HG02981 (cell line): ENCODE measurements at regions not wholly inside any gene's neighbourhood (a gene's known extent, or its start where the extent isn't known, plus 50 kb on each side); places are given as distances from the start of the nearest gene placed in this dataset.

ENCODE experiments used
- ATAC-seq: cut with Tn5 transposase; IDR thresholded peaks from one replicate; pipeline ENCODE4 v1.9.1; 2021; ENCODE audit warnings: mild to moderate bottlenecking, moderate library complexity; ENCODE audit not compliant: unreplicated experiment

DNA sequence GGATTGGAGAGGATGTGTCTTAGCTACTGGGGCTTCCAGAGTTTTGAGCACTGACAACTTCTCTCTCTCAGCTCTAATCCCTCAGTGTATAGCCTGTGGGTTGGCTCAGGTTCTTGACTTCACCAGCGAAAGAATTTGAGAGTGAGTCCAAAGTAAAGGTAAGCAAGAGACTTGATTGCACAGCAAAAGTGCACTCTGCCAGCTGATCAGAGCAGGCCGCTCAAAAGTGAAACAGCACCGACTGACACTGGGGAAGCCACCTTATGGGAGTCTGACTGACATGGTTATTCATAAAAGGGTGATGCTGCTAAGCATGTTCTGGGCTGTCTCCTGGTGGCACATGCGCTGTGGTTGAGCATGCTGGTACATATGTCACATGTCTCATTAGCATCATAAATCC is 389.5 kb downstream of the CBLN4 start:
- ATAC-seq, result no peak

GRCh38 chr20:55614220-55614757 is 391.0 kb downstream of the CBLN4 start:
- ATAC-seq, result no peak

DNA sequence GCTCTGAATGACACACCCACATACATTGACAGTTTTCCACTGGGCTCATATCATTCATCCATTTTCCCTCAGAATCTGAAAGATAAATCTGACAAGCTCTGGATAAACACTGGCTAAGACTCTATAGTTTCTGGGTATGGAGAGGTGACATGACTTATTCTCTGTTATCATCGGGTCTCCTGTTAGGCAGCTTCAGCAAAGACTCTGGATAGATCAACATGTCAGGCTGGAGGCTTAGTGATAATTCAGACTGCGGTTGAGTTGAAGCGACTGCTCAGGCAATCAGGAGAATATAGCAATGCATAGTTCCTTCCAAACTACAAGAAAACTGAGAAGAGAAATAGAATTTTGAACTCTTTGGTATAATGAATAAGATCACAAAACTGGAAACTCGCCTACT is 394.6 kb downstream of the CBLN4 start:
- ATAC-seq, result no peak

GRCh38 chr20:55605594-55605993 is 399.7 kb downstream of the CBLN4 start:
- no peak for ATAC-seq

- ATAC-seq, result no peak
Observed at GRCh38 chr20:55597526-55597925, 407.8 kb downstream of the CBLN4 start.

GRCh38 chr20:55596431-55596830 is 408.9 kb downstream of the CBLN4 start:
- no peak for ATAC-seq

GRCh38 chr20:55592866-55593265 is 412.5 kb downstream of the CBLN4 start:
- no peak for ATAC-seq

GRCh38 chr20:55586610-55587009 is 418.7 kb downstream of the CBLN4 start:
- no peak for ATAC-seq

- no peak for ATAC-seq
Observed at GRCh38 chr20:55584964-55585363, 420.4 kb downstream of the CBLN4 start.

- ATAC-seq, result no peak
Observed at GRCh38 chr20:55584307-55584706, 421.0 kb downstream of the CBLN4 start.

GRCh38 chr20:55583036-55583435 is 422.3 kb downstream of the CBLN4 start:
- ATAC-seq, result no peak

DNA sequence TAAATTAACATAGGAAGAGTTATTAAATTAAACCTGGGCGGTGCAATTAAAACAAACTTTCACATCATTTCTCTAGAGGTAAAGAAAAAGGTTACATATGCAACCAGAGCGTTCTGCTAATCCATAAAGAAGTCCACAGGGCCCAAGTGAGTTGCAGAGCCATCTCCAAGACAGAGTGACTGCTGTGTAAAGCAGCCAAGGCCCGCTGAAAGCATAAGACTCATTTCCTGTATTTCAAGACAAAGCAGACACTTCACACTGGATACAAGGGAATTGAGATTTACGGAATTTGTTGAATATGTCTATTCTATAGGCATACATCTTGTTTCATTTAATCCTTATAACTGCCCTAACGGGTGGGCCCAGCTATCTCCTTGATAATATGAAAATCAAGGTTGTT is 422.8 kb downstream of the CBLN4 start:
- no peak for ATAC-seq

- ATAC-seq, result no peak
Observed at GRCh38 chr20:55581519-55581918, 423.8 kb downstream of the CBLN4 start.

DNA sequence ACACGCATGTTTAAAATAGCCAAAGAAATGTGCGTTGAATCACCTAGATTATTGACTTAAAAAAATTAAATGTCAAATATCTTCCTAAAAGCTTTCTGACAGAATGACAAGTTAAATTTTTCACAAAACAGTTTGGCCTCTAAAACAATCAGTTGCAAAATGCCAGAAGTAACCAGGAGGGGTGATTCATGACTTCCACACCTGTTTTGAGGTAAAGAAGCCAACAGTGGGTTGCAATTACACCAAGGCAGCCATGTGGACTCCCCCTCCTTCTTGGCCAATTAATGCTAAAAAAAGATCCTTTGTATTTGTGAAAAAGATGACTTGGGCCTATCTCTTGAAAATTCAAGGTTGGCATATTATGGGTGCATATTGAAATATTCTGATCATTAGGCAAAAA is 424.8 kb downstream of the CBLN4 start:
- no peak for ATAC-seq

DNA sequence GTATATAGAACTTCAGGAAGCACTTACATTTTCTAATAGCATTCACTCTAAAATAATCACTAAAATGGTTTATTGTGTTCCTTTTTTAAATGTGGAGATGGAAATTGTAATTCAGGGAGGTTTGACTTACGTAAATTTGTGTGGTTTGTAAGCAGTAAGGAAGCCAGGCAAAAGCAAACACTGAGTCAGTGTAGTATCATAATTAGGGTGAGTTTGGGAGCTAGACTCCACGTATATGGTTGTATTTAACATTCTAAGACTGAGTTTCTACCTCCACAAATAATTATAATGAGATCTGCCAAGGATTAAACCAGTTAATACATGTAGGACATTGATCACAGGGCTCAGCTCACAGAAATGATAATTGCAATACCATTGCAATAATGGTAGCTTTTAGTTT is 425.5 kb downstream of the CBLN4 start:
- ATAC-seq, result no peak

DNA sequence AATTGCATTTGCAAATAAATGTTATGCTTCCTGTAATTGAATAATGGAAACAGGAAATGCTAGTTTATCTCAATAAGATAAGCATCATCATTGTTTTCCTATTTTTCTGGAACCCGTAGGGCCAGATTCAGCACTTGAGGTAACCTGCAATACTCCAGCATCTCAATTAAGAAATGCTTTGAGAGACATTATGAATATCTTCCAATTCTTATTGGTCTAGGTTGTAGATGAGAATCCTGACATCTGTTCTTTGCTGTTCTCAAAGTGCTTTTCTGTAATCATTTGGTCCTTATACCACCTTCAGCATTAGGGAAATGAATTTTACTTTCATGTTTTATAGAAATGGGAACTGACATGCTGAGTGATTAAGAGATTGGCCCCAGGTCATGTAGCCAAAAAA is 428.3 kb downstream of the CBLN4 start:
- ATAC-seq, result no peak

GRCh38 chr20:55569084-55569483 is 436.2 kb downstream of the CBLN4 start:
- ATAC-seq, result no peak

- no peak for ATAC-seq
Observed at GRCh38 chr20:55567826-55568225, 437.5 kb downstream of the CBLN4 start.

GRCh38 chr20:55565096-55565773 is 440.1 kb downstream of the CBLN4 start:
- ATAC-seq, result no peak

GRCh38 chr20:55561259-55561658 is 444.1 kb downstream of the CBLN4 start:
- no peak for ATAC-seq

- no peak for ATAC-seq
Observed at GRCh38 chr20:55557191-55557590, 448.1 kb downstream of the CBLN4 start.

DNA sequence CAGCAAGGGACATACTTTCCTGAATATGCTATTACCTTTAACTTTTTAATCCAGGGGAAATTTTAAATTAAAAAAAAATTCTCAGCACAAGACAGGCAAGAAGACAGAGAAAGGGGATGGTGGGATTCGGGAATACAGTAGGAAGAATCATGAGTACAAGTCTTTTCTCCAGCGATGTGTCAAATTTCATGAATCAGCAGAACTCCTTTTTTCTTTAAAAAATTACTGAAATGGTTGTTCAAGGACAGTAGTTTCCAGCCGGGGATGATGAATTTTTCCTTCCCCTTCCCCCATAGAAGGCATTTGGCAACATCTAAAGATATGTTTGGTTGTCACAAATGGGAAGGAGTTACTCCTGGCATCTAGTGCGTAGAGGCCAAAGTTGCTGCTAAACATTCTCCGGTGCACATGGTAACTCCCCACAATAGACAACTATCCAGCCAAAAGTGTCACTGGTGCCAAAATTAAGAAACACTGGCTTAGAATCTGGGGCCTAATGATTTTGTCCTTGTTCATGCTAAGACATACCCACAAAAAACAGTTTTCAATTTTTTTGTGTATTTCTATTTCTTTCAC is 450.2 kb downstream of the CBLN4 start:
- no peak for ATAC-seq

- no peak for ATAC-seq
Observed at GRCh38 chr20:55544638-55545037, 460.7 kb downstream of the CBLN4 start.
